Activated CD4-positive, alpha-beta T cell treated with anti-CD3 and anti-CD28 coated beads, Interleukin-2, amount 50 U/mL, for 24 hours (primary cell): ENCODE measurements at regions not wholly inside any gene's neighbourhood (a gene's known extent, or its start where the extent isn't known, plus 50 kb on each side); places are given as distances from the start of the nearest gene placed in this dataset.

Experiments
- DNase-seq, 2 donors: peaks; one replicate each; pipeline ENCODE4 v3.0.0-alpha.2; 2020; ENCODE audit warnings: low read depth in 1 of 2, low spot score in 1 of 2

DNA sequence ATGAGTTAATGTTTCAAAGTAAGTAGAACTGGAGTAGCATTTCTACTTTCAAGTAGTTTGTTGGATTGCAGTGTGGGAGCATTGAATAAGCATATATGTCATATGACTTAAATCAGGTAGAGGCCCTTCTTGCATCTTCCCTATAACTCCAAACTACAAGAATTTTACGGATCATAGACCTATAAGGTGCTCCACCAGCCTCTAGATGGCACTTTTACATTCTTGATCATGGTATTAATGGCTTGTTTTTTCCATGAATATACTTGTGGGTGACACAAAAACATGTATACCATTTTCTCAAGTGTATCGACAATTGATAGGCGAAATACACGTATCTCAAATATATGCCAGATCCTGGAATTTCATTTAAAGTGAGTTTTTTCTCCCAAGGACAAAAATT, 311.1 kb downstream of the ZPLD1 start:
- no peak for DNase-seq

DNA sequence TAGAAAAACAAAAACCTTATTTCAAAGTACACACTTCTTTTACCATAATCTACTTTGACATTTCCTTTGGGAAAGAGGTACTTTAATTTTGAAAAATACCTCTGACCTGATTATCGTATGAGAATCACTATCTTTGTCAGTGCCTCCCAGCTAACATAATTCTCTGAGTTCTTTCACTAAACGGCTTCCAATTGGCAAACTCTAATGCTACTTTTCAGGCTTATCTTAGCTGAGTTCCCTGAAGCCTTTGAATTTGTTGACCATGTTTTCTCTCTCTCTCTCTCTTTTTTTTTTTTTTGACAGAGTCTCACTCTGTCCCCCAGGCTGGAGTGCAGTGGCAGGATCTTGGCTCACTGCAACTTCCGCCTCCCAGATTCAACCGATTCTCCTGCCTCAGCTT, 312.8 kb downstream of the ZPLD1 start:
- no peak for DNase-seq

GRCh38 chr3:102748646-102749045, 313.8 kb downstream of the ZPLD1 start:
- DNase-seq: no peak

- no peak for DNase-seq
These were observed 315.5 kb downstream of the ZPLD1 start for GRCh38 chr3:102750322-102750721.

- no peak for DNase-seq
These were observed 319.1 kb downstream of the ZPLD1 start for GRCh38 chr3:102753901-102754300.

DNA sequence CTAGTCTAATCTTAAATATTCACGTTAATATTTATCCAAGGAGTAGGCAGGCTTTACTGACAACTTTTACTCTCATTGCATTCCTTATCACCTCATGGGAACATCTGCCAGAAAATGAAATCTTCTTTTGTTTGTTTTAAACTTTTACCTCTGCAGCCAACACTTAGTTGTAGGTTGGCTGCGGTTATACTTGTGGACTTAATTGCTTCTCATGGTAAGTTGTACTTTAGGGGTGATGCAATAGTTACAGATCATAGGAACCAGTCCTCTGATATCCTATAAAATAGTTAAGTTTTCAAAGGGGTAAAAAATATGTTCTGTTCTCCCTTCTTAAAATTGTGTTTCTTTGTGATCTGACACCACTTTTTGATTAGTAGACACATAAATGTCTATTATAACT, 321.9 kb downstream of the ZPLD1 start:
- DNase-seq: no peak

DNA sequence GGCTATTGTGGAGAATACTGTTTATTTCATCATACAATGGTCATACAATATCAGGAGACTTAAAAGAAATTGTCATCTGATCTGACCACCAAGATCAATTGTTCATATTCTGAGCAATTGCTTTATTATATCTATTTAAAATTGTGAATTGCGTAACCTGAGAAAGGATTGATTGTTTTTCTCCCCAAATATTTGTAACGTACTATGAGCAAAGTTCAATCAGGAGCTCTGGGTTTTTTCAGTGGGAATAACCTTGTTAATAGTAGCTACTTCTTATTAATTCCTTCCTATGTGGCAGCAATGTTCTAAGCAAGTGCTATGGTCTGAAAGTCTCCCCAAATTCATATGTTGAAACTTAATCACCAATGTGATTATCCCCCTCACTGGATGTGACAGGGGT, 323.1 kb downstream of the ZPLD1 start:
- no peak for DNase-seq

- no peak for DNase-seq
These were observed 327.0 kb downstream of the ZPLD1 start for GRCh38 chr3:102761766-102762165.

DNA sequence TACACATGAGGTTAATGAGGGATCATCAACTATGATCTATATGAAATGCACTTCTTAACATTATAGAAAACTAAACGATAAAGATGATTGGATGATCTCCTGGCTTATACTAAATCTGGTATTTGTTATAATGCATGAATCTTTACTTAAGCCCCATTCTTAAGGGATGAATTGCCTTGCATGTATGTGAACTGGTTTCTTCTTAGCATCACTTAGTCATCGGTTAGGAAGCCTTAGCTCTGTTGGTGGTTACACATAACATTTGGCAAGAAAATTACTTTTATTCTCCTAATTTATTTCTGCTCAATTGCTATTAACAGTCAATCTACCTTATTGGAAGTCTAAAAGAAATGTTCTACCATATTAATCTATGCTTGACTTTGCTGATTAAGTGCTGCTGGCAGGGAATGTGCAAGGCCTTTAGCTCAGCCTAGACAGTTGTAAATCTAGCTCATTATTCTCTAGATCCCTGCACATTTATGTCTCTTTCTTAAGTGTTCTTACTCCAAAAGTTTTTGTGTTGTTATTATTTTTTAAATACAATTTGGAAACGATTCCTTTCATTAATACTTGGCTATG, 356.0 kb downstream of the ZPLD1 start:
- DNase-seq: no peak

DNA sequence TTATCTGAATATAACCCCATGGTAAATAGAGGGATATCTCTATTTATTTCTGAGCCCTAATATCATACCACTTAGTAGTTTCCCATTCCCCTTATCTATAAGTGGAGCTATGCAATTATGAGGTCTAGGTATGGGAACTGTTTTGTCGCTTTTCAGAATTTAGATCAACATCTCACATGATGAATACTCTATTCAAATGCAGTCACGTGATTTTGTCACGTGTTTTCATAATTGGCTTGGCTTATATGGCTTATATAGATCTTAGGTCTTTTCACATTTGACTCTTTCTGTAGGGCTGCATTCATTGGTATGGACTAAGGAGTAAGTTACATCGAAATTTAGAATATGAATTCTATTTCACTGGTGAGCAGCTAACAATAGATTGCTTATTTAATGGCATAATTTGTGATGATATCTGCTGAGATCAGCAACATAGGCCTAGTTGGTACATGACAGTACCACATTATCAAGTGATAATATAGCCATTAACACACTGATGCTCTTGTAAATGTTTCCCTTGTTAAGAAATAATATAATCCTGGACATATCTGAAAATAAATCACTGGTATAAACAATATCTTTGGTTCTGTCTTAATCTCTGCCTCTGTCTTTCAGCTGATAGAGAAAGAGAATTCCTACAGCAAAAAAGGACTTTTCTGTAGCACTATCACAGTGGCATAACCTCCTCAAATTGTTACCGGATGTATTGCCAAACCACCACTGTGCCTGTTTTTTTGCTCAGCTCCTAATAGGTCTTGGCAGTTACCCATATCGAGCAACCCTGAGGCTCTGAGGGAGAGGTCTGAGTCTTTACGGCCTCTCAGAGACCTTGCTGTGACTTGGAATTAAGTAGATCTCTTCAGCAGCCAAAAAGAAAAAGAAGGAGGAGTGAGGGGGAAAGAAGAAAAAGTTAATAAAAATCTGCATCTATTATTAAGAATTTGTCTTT, 357.1 kb downstream of the ZPLD1 start:
- no peak for DNase-seq

DNA sequence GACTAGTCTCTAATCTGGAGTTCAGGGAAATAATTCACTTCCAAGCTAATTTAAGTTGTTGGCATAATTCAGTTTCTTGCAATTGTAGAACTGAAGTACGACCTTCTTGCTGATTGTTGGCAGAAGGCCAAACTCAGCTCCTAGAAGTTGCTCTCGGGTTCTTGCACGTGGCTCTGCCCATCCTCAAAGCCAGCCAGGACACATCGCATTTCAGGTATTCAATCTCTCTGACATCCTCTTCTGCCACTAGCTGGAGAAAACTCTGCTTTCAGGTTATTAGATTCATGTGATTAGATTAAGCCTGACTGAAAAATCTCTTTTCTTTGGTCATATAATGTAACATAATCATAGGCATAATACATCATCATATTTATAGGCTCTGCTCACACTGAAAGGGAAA, 362.0 kb downstream of the ZPLD1 start:
- no peak for DNase-seq

GRCh38 chr3:102802819-102803420, 368.1 kb downstream of the ZPLD1 start:
- no peak for DNase-seq

DNA sequence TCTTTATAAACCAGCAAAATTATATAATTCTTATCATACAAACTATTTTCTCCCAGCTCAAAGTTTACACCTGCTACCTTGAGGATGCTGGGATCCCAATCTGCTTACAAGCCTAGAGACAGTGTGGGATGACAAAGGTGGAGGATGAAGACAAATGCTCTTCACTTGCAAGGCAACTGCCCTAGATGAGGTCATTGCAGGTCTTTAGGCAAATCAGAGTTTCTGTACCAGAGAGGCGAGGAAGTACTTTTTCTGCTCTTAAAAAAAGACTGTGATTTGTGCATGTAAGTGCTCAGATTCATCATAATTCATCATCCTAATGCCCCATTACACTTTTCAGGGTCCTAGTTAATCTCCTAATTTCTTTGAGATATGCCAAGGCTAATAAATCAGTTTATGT, 376.1 kb downstream of the ZPLD1 start:
- no peak for DNase-seq

GRCh38 chr3:102826636-102827035, 391.8 kb downstream of the ZPLD1 start:
- DNase-seq: no peak

DNA sequence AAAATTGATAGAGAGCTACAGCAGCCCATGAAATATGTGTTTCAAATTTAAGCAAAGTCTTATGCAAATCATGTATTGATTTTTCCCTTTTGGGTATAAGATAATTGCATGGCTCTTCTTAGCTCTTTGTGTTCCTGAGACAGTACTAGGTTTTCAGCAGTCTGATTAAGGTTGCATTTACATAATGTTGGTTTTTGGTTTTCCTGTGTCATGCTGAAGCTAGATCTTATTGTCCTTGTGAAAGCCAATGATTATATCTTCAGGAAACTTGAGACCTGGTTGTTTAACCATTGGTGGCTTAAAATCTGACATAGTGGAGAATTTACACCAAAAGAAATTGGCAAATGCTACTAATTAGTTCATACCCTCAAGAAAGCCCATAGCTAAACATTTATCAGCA, 392.6 kb downstream of the ZPLD1 start:
- DNase-seq: no peak

DNA sequence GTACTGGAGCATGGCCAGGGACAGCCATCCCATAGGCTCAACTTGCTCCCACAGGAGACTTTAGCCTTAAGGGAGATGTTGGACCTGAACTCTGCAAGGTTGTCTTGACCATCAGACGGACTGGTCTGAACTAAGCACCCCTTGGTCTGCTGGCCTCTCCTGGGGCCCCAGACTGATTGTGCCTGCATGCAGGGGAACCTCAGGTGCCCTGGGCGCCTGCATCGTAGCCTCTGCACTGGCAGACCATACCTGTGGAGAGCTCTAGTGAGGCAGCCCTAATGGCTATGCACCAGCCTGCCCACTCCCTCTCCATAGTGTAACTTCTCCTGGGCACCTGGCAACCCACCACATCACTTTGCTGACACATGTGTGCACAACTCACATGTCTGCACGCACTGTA, 395.6 kb downstream of the ZPLD1 start:
- no peak for DNase-seq

DNA sequence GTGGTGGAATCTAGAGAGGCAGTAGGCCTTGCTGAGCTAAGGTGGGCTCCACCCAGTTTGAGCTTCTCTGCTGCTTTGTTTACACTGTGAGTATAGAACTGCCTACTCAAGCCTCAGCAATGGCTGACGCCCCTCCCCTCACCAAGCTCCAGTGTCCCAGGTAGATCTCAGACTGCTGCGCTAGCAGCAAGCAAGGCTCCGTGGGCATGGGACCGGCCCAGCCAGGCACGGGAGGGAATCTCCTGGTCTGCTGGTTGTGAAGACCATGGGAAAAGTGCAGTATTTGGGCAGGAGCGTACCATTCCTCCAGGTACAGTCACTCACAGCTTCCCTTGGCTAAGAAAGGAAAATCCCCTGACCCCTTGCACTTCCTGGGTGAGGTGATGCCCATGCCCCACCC, 407.1 kb downstream of the ZPLD1 start:
- DNase-seq: no peak

GRCh38 chr3:102866845-102867244, 432.0 kb downstream of the ZPLD1 start:
- no peak for DNase-seq

DNA sequence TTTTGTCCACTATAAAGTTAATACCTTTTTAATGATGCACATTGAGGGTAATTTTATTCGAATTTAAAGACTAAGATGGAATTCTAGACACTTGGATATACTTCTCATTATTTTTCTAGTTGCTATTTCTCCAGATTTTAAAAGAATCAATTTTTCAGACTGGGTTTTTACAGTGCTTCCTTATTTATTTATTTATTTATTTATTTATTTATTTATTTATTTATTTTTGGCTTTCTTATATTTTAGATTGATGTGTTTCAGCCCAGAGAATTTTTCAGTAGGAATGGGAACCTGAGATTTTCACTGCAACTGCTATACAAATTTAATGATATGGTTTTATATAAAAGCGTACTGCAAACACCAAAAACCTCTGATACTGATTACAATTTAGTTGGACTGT, 448.7 kb downstream of the ZPLD1 start:
- DNase-seq: no peak

DNA sequence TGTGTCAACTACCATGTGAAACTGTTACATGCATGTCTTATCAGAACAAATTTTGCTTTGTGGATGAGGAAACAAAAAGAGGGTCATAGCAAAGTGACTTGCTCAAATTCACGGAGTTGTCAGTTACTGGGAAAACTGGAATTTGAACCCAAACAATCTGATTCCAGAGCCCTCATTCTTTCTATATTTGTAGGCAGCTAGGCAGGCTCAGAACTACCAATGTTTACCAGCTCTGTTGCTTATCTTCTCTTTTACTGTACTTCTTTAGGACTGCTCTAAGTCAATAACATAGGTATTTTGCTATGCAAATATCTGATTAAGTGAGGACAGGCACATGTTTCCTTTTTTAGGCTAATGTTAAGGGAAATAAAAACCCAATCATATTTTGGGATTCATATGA, 450.5 kb downstream of the ZPLD1 start:
- DNase-seq: no peak

GRCh38 chr3:102887431-102887830, 452.6 kb downstream of the ZPLD1 start:
- DNase-seq: no peak

- DNase-seq: no peak
These were observed 462.2 kb downstream of the ZPLD1 start for GRCh38 chr3:102896851-102897621.
